ENCODE measurements at regions not wholly inside any gene's neighbourhood (a gene's known extent, or its start where the extent isn't known, plus 50 kb on each side); places are given as distances from the start of the nearest gene placed in this dataset.

- Histone ChIP-seq H3K79me2 (ENCODE audit: insufficient read depth, low read length) (no peaks in the 10 kb centered on the region), H4K20me1 (ENCODE audit: insufficient read depth, low read length) (no peaks in the 10 kb centered on the region), H3K4me2 (replicated peaks; ENCODE audit: extremely low read depth, low read length, poor library complexity, severe bottlenecking) (no peak overlapping the region), H3K4me1 (ENCODE audit: control insufficient read depth in 1 of 2, insufficient read depth in 2 of 2, low read length in 2 of 2) (no peaks in the 10 kb centered on the region), H3K27me3 (ENCODE audit: control insufficient read depth in 2 of 2, insufficient read depth in 2 of 2, low read length in 2 of 2) (no peaks in the 10 kb centered on the region), H3K9me3 (replicated peaks in 1 of 2; ENCODE audit: control insufficient read depth in 1 of 2, insufficient read depth in 1 of 2, low read length in 2 of 2) (peaks cover 6 to 27% of the 10 kb centered on the region in 2 donors), H3K4me3 (replicated peaks in 1 of 3; ENCODE audit: low read depth in 2 of 3, low read length in 3 of 3) (no peak overlapping the region), H3K36me3 (replicated peaks in 1 of 2; ENCODE audit: control insufficient read depth in 1 of 2, insufficient read depth in 2 of 2, low read length in 2 of 2) (no peaks in the 10 kb centered on the region), H2AFZ (ENCODE audit: insufficient read depth, low read depth, low read length, poor library complexity, severe bottlenecking) (no peak overlapping the region), H3K9ac (ENCODE audit: insufficient read depth, low read length, poor library complexity, severe bottlenecking) (no peak overlapping the region), H3K27ac (ENCODE audit: low read depth in 1 of 2, low read length in 2 of 2) (no peak overlapping the region)
- no peaks in the 10 kb centered on the region for H3K36me3 Mint-ChIP-seq
- H3K4me1 Mint-ChIP-seq, result no peaks in the 10 kb centered on the region
- intact Hi-C loops (cut with micrococcal nuclease), result no loop called here
- no peaks in the 10 kb centered on the region for H3K27me3 Mint-ChIP-seq (ENCODE audit: low read depth in 3 of 3)
- H3K9me3 Mint-ChIP-seq, result peaks cover 4 to 21% (median 8%) of the 10 kb centered on the region in 7 donors
- H3K4me3 Mint-ChIP-seq, result no peak overlapping the region
- no peak for DNase-seq
- no peak overlapping the region for H3K27ac Mint-ChIP-seq
- no peak for TF ChIP-seq CTCF (IDR thresholded peaks at IDR 0.05)
- WGBS (ENCODE audit: insufficient coverage), result 80% methylated on average over 2 of the region's 2 CpGs
These were observed 558.0 kb downstream of the GALR1 start for GRCh38 chr18:77807650-77808049.

DNA sequence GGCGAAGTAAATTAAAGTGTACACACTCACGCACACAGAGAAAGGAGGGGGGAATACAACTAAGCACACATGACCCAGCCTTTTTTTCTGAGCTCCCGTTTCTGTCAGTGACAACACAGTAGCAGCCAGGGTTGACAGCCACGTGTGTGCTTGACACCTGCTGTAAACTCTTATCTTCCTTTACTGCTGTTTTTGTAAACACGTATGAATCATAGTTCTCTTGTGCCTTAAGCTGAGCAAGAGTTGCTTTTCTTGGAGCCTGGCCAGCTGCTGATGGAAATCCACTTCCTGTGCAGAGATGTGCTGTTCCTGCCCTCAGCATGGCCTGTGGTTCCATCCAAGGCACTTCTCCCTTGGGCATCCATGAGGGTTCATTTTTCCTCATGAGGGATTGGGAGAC, 561.9 kb downstream of the GALR1 start:
- intact Hi-C loops (cut with micrococcal nuclease), result no loop called here
- no peak overlapping the region for H3K4me3 ChIP-seq (replicated peaks in 1 of 3; ENCODE audit: low read depth in 2 of 3, low read length in 3 of 3)
- no peaks in the 10 kb centered on the region for H3K36me3 Mint-ChIP-seq
- no peaks in the 10 kb centered on the region for H4K20me1 ChIP-seq (ENCODE audit: insufficient read depth, low read length)
- H3K4me3 Mint-ChIP-seq, result no peak overlapping the region
- no peaks in the 10 kb centered on the region for H3K79me2 ChIP-seq (ENCODE audit: insufficient read depth, low read length)
- no peaks in the 10 kb centered on the region for H3K4me1 ChIP-seq (ENCODE audit: control insufficient read depth in 1 of 2, insufficient read depth in 2 of 2, low read length in 2 of 2)
- TF ChIP-seq CTCF (IDR thresholded peaks at IDR 0.05), result no peak
- 34% methylated on average over 2 of the region's 5 CpGs for WGBS (ENCODE audit: insufficient coverage)
- peaks cover 1 to 27% (median 9%) of the 10 kb centered on the region in 7 donors for H3K9me3 Mint-ChIP-seq
- H3K27me3 ChIP-seq (ENCODE audit: control insufficient read depth in 2 of 2, insufficient read depth in 2 of 2, low read length in 2 of 2), result no peaks in the 10 kb centered on the region
- H3K9me3 ChIP-seq (replicated peaks in 1 of 2; ENCODE audit: control insufficient read depth in 1 of 2, insufficient read depth in 1 of 2, low read length in 2 of 2), result peaks cover 17 to 31% of the 10 kb centered on the region in 2 donors
- H3K36me3 ChIP-seq (replicated peaks in 1 of 2; ENCODE audit: control insufficient read depth in 1 of 2, insufficient read depth in 2 of 2, low read length in 2 of 2), result no peaks in the 10 kb centered on the region
- H3K4me1 Mint-ChIP-seq, result no peaks in the 10 kb centered on the region
- no peak for DNase-seq
- no peak overlapping the region for H2AFZ ChIP-seq (ENCODE audit: insufficient read depth, low read depth, low read length, poor library complexity, severe bottlenecking)
- no peaks in the 10 kb centered on the region for H3K27me3 Mint-ChIP-seq (ENCODE audit: low read depth in 3 of 3)
- no peak overlapping the region for H3K4me2 ChIP-seq (replicated peaks; ENCODE audit: extremely low read depth, low read length, poor library complexity, severe bottlenecking)
- H3K9ac ChIP-seq (ENCODE audit: insufficient read depth, low read length, poor library complexity, severe bottlenecking), result no peak overlapping the region
- no peak overlapping the region for H3K27ac Mint-ChIP-seq
- no peak overlapping the region for H3K27ac ChIP-seq (ENCODE audit: low read depth in 1 of 2, low read length in 2 of 2)
